ENCODE measurements at regions not wholly inside any gene's neighbourhood (a gene's known extent, or its start where the extent isn't known, plus 50 kb on each side); places are given as distances from the start of the nearest gene placed in this dataset.

GRCh38 chr6:15033850-15034203 lies 212.0 kb upstream of the JARID2 start:
- H3K9me3 ChIP-seq (replicated peaks; ENCODE audit: insufficient read depth, low read length): no peaks in the 10 kb centered on the region
- no peak overlapping the region for H2AFZ ChIP-seq (ENCODE audit: low read length)
- H4K20me1 ChIP-seq (ENCODE audit: insufficient read depth, low read length): no peaks in the 10 kb centered on the region
- H3K4me2 ChIP-seq (ENCODE audit: low read depth, low read length): no peak overlapping the region
- no peak overlapping the region for H3K4me3 ChIP-seq (ENCODE audit: low read length)
- no peak for DNase-seq
- no peaks in the 10 kb centered on the region for H3K36me3 ChIP-seq (replicated peaks; ENCODE audit: insufficient read depth, low read length)
- H3K9ac ChIP-seq (ENCODE audit: low read length): no peak overlapping the region
- H3F3A ChIP-seq (ENCODE audit: insufficient read depth, low read length): no peaks in the 10 kb centered on the region
- H3K4me1 ChIP-seq (ENCODE audit: low read length): no peaks in the 10 kb centered on the region
- H3K79me2 ChIP-seq (ENCODE audit: low read length): no peaks in the 10 kb centered on the region
- no peak overlapping the region for H3K27ac ChIP-seq (ENCODE audit: low read length)
- H3K9me2 ChIP-seq (replicated peaks; ENCODE audit: insufficient read depth, low read length): no peaks in the 10 kb centered on the region
- TF ChIP-seq EZH2 (optimal IDR thresholded peaks at IDR 0.05; ENCODE audit: low read depth, low read length) (no peak), CTCF (IDR thresholded peaks at IDR 0.05; ENCODE audit: low read length) (no peak), EZH2phosphoT487 (IDR thresholded peaks at IDR 0.05; ENCODE audit: low read length) (no peak)
- H3K27me3 ChIP-seq (replicated peaks; ENCODE audit: insufficient read depth, low read length): no peaks in the 10 kb centered on the region

- Histone ChIP-seq H3K27me3 (replicated peaks; ENCODE audit: insufficient read depth, low read length) (no peaks in the 10 kb centered on the region), H3K36me3 (replicated peaks; ENCODE audit: insufficient read depth, low read length) (no peaks in the 10 kb centered on the region), H4K20me1 (ENCODE audit: insufficient read depth, low read length) (no peaks in the 10 kb centered on the region), H3K4me2 (ENCODE audit: low read depth, low read length) (no peak overlapping the region), H3K9me2 (replicated peaks; ENCODE audit: insufficient read depth, low read length) (no peaks in the 10 kb centered on the region), H3K4me1 (ENCODE audit: low read length) (no peaks in the 10 kb centered on the region), H2AFZ (ENCODE audit: low read length) (no peak overlapping the region), H3K9ac (ENCODE audit: low read length) (no peak overlapping the region), H3K9me3 (replicated peaks; ENCODE audit: insufficient read depth, low read length) (no peaks in the 10 kb centered on the region), H3F3A (ENCODE audit: insufficient read depth, low read length) (no peaks in the 10 kb centered on the region), H3K79me2 (ENCODE audit: low read length) (no peaks in the 10 kb centered on the region), H3K4me3 (ENCODE audit: low read length) (no peak overlapping the region), H3K27ac (ENCODE audit: low read length) (no peak overlapping the region)
- TF ChIP-seq EZH2phosphoT487 (IDR thresholded peaks at IDR 0.05; ENCODE audit: low read length) (no peak), EZH2 (optimal IDR thresholded peaks at IDR 0.05; ENCODE audit: low read depth, low read length) (no peak), CTCF (IDR thresholded peaks at IDR 0.05; ENCODE audit: low read length) (no peak)
- DNase-seq: no peak
Observed at GRCh38 chr6:15036690-15037245, 209.1 kb upstream of the JARID2 start.

GRCh38 chr6:15037253-15037652 lies 208.6 kb upstream of the JARID2 start:
- H3K4me3 ChIP-seq (ENCODE audit: low read length): no peak overlapping the region
- H3K9me3 ChIP-seq (replicated peaks; ENCODE audit: insufficient read depth, low read length): no peaks in the 10 kb centered on the region
- H4K20me1 ChIP-seq (ENCODE audit: insufficient read depth, low read length): no peaks in the 10 kb centered on the region
- H3K4me1 ChIP-seq (ENCODE audit: low read length): no peaks in the 10 kb centered on the region
- H3K9me2 ChIP-seq (replicated peaks; ENCODE audit: insufficient read depth, low read length): no peaks in the 10 kb centered on the region
- H2AFZ ChIP-seq (ENCODE audit: low read length): no peak overlapping the region
- TF ChIP-seq EZH2 (optimal IDR thresholded peaks at IDR 0.05; ENCODE audit: low read depth, low read length): no peak
- no peak for TF ChIP-seq CTCF (IDR thresholded peaks at IDR 0.05; ENCODE audit: low read length)
- TF ChIP-seq EZH2phosphoT487 (IDR thresholded peaks at IDR 0.05; ENCODE audit: low read length): no peak
- H3K9ac ChIP-seq (ENCODE audit: low read length): no peak overlapping the region
- H3F3A ChIP-seq (ENCODE audit: insufficient read depth, low read length): no peaks in the 10 kb centered on the region
- H3K27ac ChIP-seq (ENCODE audit: low read length): no peak overlapping the region
- H3K4me2 ChIP-seq (ENCODE audit: low read depth, low read length): no peak overlapping the region
- DNase-seq: no peak
- H3K79me2 ChIP-seq (ENCODE audit: low read length): no peaks in the 10 kb centered on the region
- no peaks in the 10 kb centered on the region for H3K27me3 ChIP-seq (replicated peaks; ENCODE audit: insufficient read depth, low read length)
- no peaks in the 10 kb centered on the region for H3K36me3 ChIP-seq (replicated peaks; ENCODE audit: insufficient read depth, low read length)

All from MM.1S (cell line).